Brain microvascular endothelial cell (primary cell): ENCODE measurements at regions not wholly inside any gene's neighbourhood (a gene's known extent, or its start where the extent isn't known, plus 50 kb on each side); places are given as distances from the start of the nearest gene placed in this dataset.
A peak's percentile ranks its signal among the peaks of the same experiment; 100 is the strongest.

ENCODE experiments used
- DNase-seq: peaks from one replicate; pipeline ENCODE4 v3.0.0-alpha.2; 2020
- H3K27ac ChIP-seq: fragments of 250-450 bp; sonication (Bioruptor Pico); 2 replicates; pipeline ENCODE4 v1.5.1; 2020; ENCODE audit warnings: mild to moderate bottlenecking, moderate library complexity
- H3K27me3 ChIP-seq: fragments of 250-450 bp; sonication (Bioruptor Pico); replicated peaks from 2 replicates; pipeline ENCODE4 v1.5.1; 2020; ENCODE audit warnings: mild to moderate bottlenecking
- H3K36me3 ChIP-seq: fragments of 250-450 bp; sonication (Bioruptor Pico); replicated peaks from 2 replicates; pipeline ENCODE4 v1.5.1; 2020; ENCODE audit warnings: mild to moderate bottlenecking
- H3K4me3 ChIP-seq: 2 replicates; pipeline ENCODE4 v1.5.1; 2011; ENCODE audit warnings: low read depth, mild to moderate bottlenecking, control low read depth, low read length, moderate library complexity
- CTCF ChIP-seq: IDR thresholded peaks from 2 replicates; pipeline ENCODE4 v1.5.1; 2011; ENCODE audit warnings: low read depth, mild to moderate bottlenecking, moderate library complexity, low read length, control low read depth, inconsistent platforms; ENCODE audit errors: missing control alignments
- in situ Hi-C: cut with HindIII; loops from 2 replicates; pipeline ENCODE4 v1.10.0; 2017; ENCODE audit warnings: low sequenced_read_pairs, low pct_ligation_motif_present

GRCh38 chr7:121755286-121755685, 117.7 kb upstream of the PTPRZ1 start:
- TF ChIP-seq CTCF = no peak
- Histone ChIP-seq H3K4me3 (no peak overlapping the region), H3K27ac (no peak overlapping the region), H3K27me3 (no peaks in the 10 kb centered on the region), H3K36me3 (no peaks in the 10 kb centered on the region)
- no peak for DNase-seq
- in situ Hi-C loops = no loop called here

- no peaks in the 10 kb centered on the region for H3K27me3 ChIP-seq
- in situ Hi-C loops = no loop called here
- no peaks in the 10 kb centered on the region for H3K36me3 ChIP-seq
- no peak for TF ChIP-seq CTCF
- H3K27ac ChIP-seq = no peak overlapping the region
- DNase-seq = no peak
- no peak overlapping the region for H3K4me3 ChIP-seq
Measured at GRCh38 chr7:121753944-121754343, 119.0 kb upstream of the PTPRZ1 start.

GRCh38 chr7:121752706-121753105, 120.3 kb upstream of the PTPRZ1 start:
- in situ Hi-C loops = no loop called here
- peak; percentile 59 for TF ChIP-seq CTCF
- Histone ChIP-seq H3K27ac (no peak overlapping the region), H3K27me3 (no peaks in the 10 kb centered on the region), H3K4me3 (no peak overlapping the region), H3K36me3 (no peaks in the 10 kb centered on the region)
- DNase-seq = no peak

GRCh38 chr7:121748546-121748945, 124.4 kb upstream of the PTPRZ1 start:
- Histone ChIP-seq H3K27ac (no peak overlapping the region), H3K27me3 (no peaks in the 10 kb centered on the region), H3K36me3 (no peaks in the 10 kb centered on the region), H3K4me3 (no peak overlapping the region)
- no peak for DNase-seq
- TF ChIP-seq CTCF = no peak
- in situ Hi-C loops = no loop called here

GRCh38 chr7:121745856-121746255, 127.1 kb upstream of the PTPRZ1 start:
- in situ Hi-C loops = no loop called here
- Histone ChIP-seq H3K4me3 (no peak overlapping the region), H3K27me3 (no peaks in the 10 kb centered on the region), H3K36me3 (no peaks in the 10 kb centered on the region), H3K27ac (no peak overlapping the region)
- TF ChIP-seq CTCF = no peak
- DNase-seq = no peak

- Histone ChIP-seq H3K36me3 (no peaks in the 10 kb centered on the region), H3K27ac (no peak overlapping the region), H3K27me3 (no peaks in the 10 kb centered on the region), H3K4me3 (no peak overlapping the region)
- no peak for DNase-seq
- in situ Hi-C loops = no loop called here
- TF ChIP-seq CTCF = no peak
Measured at GRCh38 chr7:121744877-121745276, 128.1 kb upstream of the PTPRZ1 start.
